Neutrophil (primary cell): ENCODE measurements at regions not wholly inside any gene's neighbourhood (a gene's known extent, or its start where the extent isn't known, plus 50 kb on each side); places are given as distances from the start of the nearest gene placed in this dataset.

Source experiments
- H3K27ac ChIP-seq: fragments of 200-600 bp; sonication (generic); 2 replicates; pipeline ENCODE4 v1.5.1; 2016; ENCODE audit warnings: mild to moderate bottlenecking, moderate library complexity
- H3K27me3 ChIP-seq: fragments of 200-600 bp; sonication (generic); 2 replicates; pipeline ENCODE4 v1.6.0; 2016; ENCODE audit warnings: mild to moderate bottlenecking
- H3K36me3 ChIP-seq: fragments of 200-600 bp; sonication (generic); 2 replicates; pipeline ENCODE4 v1.5.1; 2017
- H3K4me1 ChIP-seq, 2 experiments: fragments of 200-600 bp in 1 of 2; sonication (generic) in 1 of 2; 1 replicate in 1 of 2; 2 replicates in 1 of 2; pipeline versions ENCODE4 v1.5.1 to v1.6.1; 2013 to 2016; ENCODE audit warnings: low read depth in 1 of 2, low read length in 1 of 2, mild to moderate bottlenecking in 1 of 2, moderate library complexity in 1 of 2; ENCODE audit not compliant: control insufficient read depth in 1 of 2, insufficient read depth in 1 of 2
- H3K4me3 ChIP-seq, 2 experiments: fragments of 200-600 bp in 1 of 2; sonication (generic) in 1 of 2; 1 replicate in 1 of 2; 2 replicates in 1 of 2; pipeline ENCODE4 v1.5.1; 2013 to 2016; ENCODE audit warnings: low read depth in 1 of 2, low read length in 1 of 2, mild to moderate bottlenecking in 1 of 2, moderate library complexity in 1 of 2
- H3K9me3 ChIP-seq: fragments of 200-600 bp; sonication (generic); 2 replicates; pipeline ENCODE4 v1.5.1; 2016
- CTCF ChIP-seq: fragments of 200-600 bp; sonication (generic); IDR thresholded peaks from 2 replicates; pipeline ENCODE4 v1.5.1; 2016; ENCODE audit warnings: antibody characterized with exemption

DNA sequence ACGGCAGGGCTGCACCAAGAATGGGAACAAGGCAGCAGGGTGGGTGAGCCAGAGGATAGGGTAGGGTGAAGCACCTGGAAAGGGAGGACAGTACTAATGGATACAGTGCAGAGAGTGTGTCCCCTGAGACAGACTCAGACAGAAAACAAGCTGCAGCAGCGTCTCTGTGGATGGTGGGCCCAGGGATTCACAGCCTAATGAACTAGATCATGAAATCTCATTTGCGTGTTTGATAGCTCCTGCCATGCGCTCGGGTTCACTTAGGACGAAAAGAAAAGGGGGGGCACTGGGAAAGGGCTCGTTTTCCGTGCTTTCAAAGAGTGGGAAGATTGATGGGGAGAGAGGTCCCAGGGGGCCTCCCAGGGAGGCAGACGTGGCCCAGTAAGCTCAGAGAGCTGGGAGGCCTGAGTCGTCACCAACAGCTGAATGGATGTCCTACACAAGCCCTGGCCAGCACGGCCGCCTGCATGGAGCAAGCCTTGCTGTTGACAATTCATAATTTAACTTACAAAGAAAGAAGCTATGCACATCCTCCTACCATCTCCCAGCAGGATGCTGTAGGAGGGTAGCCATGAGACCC lies 446.9 kb downstream of the BCOR start:
- Histone ChIP-seq H3K9me3 (no peaks in the 10 kb centered on the region), H3K4me1 (no peaks in the 10 kb centered on the region), H3K27ac (no peak overlapping the region), H3K4me3 (no peak overlapping the region), H3K27me3 (peaks cover 12% of the 10 kb centered on the region), H3K36me3 (no peaks in the 10 kb centered on the region)
- TF ChIP-seq CTCF, result no peak

- H3K9me3 ChIP-seq, result no peaks in the 10 kb centered on the region
- no peaks in the 10 kb centered on the region for H3K4me1 ChIP-seq
- H3K27me3 ChIP-seq, result peaks cover 12% of the 10 kb centered on the region
- no peak overlapping the region for H3K27ac ChIP-seq
- TF ChIP-seq CTCF, result no peak
- no peaks in the 10 kb centered on the region for H3K36me3 ChIP-seq
- no peak overlapping the region for H3K4me3 ChIP-seq
Measured at GRCh38 chrX:39652336-39652735, 445.4 kb downstream of the BCOR start.

DNA sequence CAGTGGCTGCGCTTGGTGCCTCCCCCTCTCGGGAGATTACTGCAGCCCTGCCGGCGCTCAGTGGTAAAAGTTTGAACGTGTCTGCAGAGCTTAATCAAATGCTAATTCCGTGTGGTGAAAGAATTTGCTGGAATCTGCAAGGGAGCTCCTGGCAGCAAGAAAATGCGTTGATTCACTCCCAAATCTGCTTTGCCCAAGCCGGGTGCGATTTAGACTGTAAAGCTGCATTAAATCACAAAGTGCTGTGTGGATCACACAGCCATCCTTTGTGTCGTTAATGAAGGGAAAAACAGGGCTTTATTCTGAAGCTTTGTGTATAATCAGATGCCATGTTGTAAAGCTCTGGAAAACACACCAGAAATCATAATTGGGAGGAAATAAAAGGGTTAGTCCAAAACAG lies 444.1 kb downstream of the BCOR start:
- no peaks in the 10 kb centered on the region for H3K36me3 ChIP-seq
- no peak overlapping the region for H3K27ac ChIP-seq
- TF ChIP-seq CTCF, result no peak
- peaks cover 12% of the 10 kb centered on the region for H3K27me3 ChIP-seq
- H3K9me3 ChIP-seq, result no peaks in the 10 kb centered on the region
- H3K4me1 ChIP-seq, result no peaks in the 10 kb centered on the region
- H3K4me3 ChIP-seq, result no peak overlapping the region

DNA sequence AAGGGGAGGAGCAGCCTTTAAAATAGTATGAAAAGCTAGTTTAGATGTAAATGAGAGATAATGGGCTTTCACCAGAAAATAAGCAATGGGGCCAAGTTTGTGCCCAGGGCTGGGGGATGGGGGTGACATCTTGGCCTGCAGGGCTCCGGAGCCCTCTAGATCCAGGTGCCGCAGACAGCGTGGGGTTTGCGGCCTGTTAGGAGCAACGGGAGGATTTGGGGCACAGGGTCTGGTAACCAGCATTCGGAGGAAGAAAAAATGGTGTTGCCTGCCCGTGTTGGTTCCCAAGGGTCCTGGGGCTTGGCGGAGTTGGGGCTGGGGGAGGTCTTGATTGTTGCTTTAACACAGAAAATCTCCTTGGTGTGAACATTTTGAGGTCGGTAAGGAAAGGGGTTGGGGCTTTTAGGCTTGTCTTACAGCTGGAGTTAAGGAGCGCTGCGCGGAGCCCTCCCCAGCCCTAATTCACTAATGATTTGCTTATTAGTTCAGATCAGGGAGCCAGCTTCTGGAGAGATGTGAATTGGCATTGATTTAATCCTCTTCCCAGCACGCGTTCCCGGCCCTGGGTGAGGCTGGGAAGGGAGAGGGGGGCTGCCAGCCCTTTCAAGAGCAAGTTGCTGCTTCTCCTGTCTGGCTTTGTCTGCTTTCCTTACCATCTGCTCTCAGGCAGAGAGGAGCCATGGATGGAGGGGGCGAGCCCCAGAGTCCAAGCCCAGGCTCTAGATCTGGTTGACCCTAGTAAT lies 443.4 kb downstream of the BCOR start:
- Histone ChIP-seq H3K27ac (no peak overlapping the region), H3K27me3 (peaks cover 12% of the 10 kb centered on the region), H3K4me3 (no peak overlapping the region), H3K9me3 (no peaks in the 10 kb centered on the region), H3K4me1 (no peaks in the 10 kb centered on the region), H3K36me3 (no peaks in the 10 kb centered on the region)
- no peak for TF ChIP-seq CTCF

GRCh38 chrX:39654952-39655351 lies 442.8 kb downstream of the BCOR start:
- H3K27me3 ChIP-seq, result peaks cover 12% of the 10 kb centered on the region
- no peak overlapping the region for H3K4me3 ChIP-seq
- TF ChIP-seq CTCF, result no peak
- no peaks in the 10 kb centered on the region for H3K36me3 ChIP-seq
- H3K4me1 ChIP-seq, result no peaks in the 10 kb centered on the region
- no peak overlapping the region for H3K27ac ChIP-seq
- no peaks in the 10 kb centered on the region for H3K9me3 ChIP-seq
